ENCODE measurements at regions not wholly inside any gene's neighbourhood (a gene's known extent, or its start where the extent isn't known, plus 50 kb on each side); places are given as distances from the start of the nearest gene placed in this dataset.

DNA sequence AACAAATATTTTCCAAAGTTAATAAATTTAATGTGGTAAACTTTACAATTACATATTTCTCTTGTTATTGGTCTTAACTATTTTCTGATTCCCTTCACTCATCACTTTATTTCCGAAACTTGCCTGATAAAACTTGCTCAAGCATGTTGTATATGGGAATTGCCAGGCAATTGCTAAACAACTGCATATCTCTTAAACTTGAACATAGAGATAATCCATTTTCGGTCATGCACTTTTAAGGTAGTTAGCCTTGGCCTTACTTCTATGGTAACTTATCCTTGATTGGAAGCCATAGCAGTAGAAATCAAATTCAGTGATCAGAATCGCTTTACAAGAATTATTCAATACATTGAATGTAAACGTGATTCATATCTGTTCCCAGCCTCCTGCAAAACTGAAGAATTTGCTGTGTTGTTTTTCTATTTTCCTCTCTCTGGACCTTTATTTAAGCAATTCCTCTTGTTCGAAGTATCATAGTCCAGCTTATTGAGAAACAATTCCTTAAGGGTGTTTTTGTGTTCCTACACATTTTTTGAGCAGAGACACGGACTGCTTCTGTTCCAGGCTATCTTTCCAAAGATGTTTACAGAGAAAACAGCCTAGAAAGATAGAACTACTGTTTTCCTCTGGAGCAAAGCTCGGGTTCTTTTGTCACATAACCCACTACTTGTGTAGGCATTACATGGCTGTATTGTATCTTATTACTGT is 674.3 kb downstream of the IRS1 start:
- TF ChIP-seq ZNF133 (tag by site-specific recombination; IDR thresholded peaks at IDR 0.05) (no peak), REST (tag by site-specific recombination; IDR thresholded peaks at IDR 0.05) (no peak), ZNF398 (tag by site-specific recombination; IDR thresholded peaks at IDR 0.05) (no peak)
- TF ChIP-seq, protein P1, sequence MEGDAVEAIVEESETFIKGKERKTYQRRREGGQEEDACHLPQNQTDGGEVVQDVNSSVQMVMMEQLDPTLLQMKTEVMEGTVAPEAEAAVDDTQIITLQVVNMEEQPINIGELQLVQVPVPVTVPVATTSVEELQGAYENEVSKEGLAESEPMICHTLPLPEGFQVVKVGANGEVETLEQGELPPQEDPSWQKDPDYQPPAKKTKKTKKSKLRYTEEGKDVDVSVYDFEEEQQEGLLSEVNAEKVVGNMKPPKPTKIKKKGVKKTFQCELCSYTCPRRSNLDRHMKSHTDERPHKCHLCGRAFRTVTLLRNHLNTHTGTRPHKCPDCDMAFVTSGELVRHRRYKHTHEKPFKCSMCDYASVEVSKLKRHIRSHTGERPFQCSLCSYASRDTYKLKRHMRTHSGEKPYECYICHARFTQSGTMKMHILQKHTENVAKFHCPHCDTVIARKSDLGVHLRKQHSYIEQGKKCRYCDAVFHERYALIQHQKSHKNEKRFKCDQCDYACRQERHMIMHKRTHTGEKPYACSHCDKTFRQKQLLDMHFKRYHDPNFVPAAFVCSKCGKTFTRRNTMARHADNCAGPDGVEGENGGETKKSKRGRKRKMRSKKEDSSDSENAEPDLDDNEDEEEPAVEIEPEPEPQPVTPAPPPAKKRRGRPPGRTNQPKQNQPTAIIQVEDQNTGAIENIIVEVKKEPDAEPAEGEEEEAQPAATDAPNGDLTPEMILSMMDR (tag by site-specific recombination; IDR thresholded peaks at IDR 0.05), result no peak
